ENCODE measurements at regions not wholly inside any gene's neighbourhood (a gene's known extent, or its start where the extent isn't known, plus 50 kb on each side); places are given as distances from the start of the nearest gene placed in this dataset.
A peak's percentile ranks its signal among the peaks of the same experiment; 100 is the strongest.

GRCh38 chr1:5515501-5515900 is 476.7 kb downstream of the NPHP4 start:
- Histone ChIP-seq H3K27ac (ENCODE audit: low read depth, low read length) (no peak overlapping the region), H3K27me3 (ENCODE audit: insufficient read depth, low read length) (no peaks in the 10 kb centered on the region), H3K79me2 (ENCODE audit: insufficient read depth, low read length) (no peaks in the 10 kb centered on the region), H4K20me1 (ENCODE audit: insufficient read depth, low read length) (no peaks in the 10 kb centered on the region), H3K4me2 (ENCODE audit: insufficient read depth, low read length) (no peak overlapping the region), H3K4me1 (ENCODE audit: insufficient read depth, low read length) (no peaks in the 10 kb centered on the region), H3K4me3 (ENCODE audit: insufficient read depth, low read length) (no peak overlapping the region), H3K36me3 (ENCODE audit: insufficient read depth, low read length) (no peaks in the 10 kb centered on the region), H3K9me3 (ENCODE audit: low read depth, low read length) (no peaks in the 10 kb centered on the region), H2AFZ (ENCODE audit: low read length) (no peak overlapping the region)
- TF ChIP-seq CTCF (IDR thresholded peaks at IDR 0.05; ENCODE audit: extremely low read depth, low read depth, low read length), result no peak
- DNase-seq (ENCODE audit: insufficient read length, low spot score, missing footprints), result no peak

GRCh38 chr1:5514527-5515183 is 477.6 kb downstream of the NPHP4 start:
- Histone ChIP-seq H3K9me3 (ENCODE audit: low read depth, low read length) (no peaks in the 10 kb centered on the region), H3K79me2 (ENCODE audit: insufficient read depth, low read length) (no peaks in the 10 kb centered on the region), H3K36me3 (ENCODE audit: insufficient read depth, low read length) (no peaks in the 10 kb centered on the region), H3K4me2 (ENCODE audit: insufficient read depth, low read length) (no peak overlapping the region), H2AFZ (ENCODE audit: low read length) (no peak overlapping the region), H3K4me1 (ENCODE audit: insufficient read depth, low read length) (no peaks in the 10 kb centered on the region), H3K27ac (ENCODE audit: low read depth, low read length) (no peak overlapping the region), H3K27me3 (ENCODE audit: insufficient read depth, low read length) (no peaks in the 10 kb centered on the region), H3K4me3 (ENCODE audit: insufficient read depth, low read length) (no peak overlapping the region), H4K20me1 (ENCODE audit: insufficient read depth, low read length) (peaks cover 2% of the 10 kb centered on the region)
- peak; percentile 93 for TF ChIP-seq CTCF (IDR thresholded peaks at IDR 0.05; ENCODE audit: extremely low read depth, low read depth, low read length)
- peak; percentile 94 for DNase-seq (ENCODE audit: insufficient read length, low spot score, missing footprints)

- Histone ChIP-seq H3K4me1 (ENCODE audit: insufficient read depth, low read length) (no peaks in the 10 kb centered on the region), H3K36me3 (ENCODE audit: insufficient read depth, low read length) (no peaks in the 10 kb centered on the region), H3K4me3 (ENCODE audit: insufficient read depth, low read length) (no peak overlapping the region), H4K20me1 (ENCODE audit: insufficient read depth, low read length) (peaks cover 2% of the 10 kb centered on the region), H3K4me2 (ENCODE audit: insufficient read depth, low read length) (no peak overlapping the region), H3K27me3 (ENCODE audit: insufficient read depth, low read length) (no peaks in the 10 kb centered on the region), H2AFZ (ENCODE audit: low read length) (no peak overlapping the region), H3K79me2 (ENCODE audit: insufficient read depth, low read length) (no peaks in the 10 kb centered on the region), H3K27ac (ENCODE audit: low read depth, low read length) (no peak overlapping the region), H3K9me3 (ENCODE audit: low read depth, low read length) (no peaks in the 10 kb centered on the region)
- no peak for DNase-seq (ENCODE audit: insufficient read length, low spot score, missing footprints)
- TF ChIP-seq CTCF (IDR thresholded peaks at IDR 0.05; ENCODE audit: extremely low read depth, low read depth, low read length), result no peak
Observed at GRCh38 chr1:5513846-5514526, 478.2 kb downstream of the NPHP4 start.

- H3K36me3 ChIP-seq (ENCODE audit: insufficient read depth, low read length), result no peaks in the 10 kb centered on the region
- H3K4me3 ChIP-seq (ENCODE audit: insufficient read depth, low read length), result no peak overlapping the region
- no peak overlapping the region for H3K4me2 ChIP-seq (ENCODE audit: insufficient read depth, low read length)
- DNase-seq (ENCODE audit: insufficient read length, low spot score, missing footprints), result no peak
- no peaks in the 10 kb centered on the region for H3K27me3 ChIP-seq (ENCODE audit: insufficient read depth, low read length)
- no peaks in the 10 kb centered on the region for H3K9me3 ChIP-seq (ENCODE audit: low read depth, low read length)
- no peaks in the 10 kb centered on the region for H3K79me2 ChIP-seq (ENCODE audit: insufficient read depth, low read length)
- H2AFZ ChIP-seq (ENCODE audit: low read length), result no peak overlapping the region
- no peak for TF ChIP-seq CTCF (IDR thresholded peaks at IDR 0.05; ENCODE audit: extremely low read depth, low read depth, low read length)
- no peak overlapping the region for H3K27ac ChIP-seq (ENCODE audit: low read depth, low read length)
- peaks cover 2% of the 10 kb centered on the region for H4K20me1 ChIP-seq (ENCODE audit: insufficient read depth, low read length)
- H3K4me1 ChIP-seq (ENCODE audit: insufficient read depth, low read length), result no peaks in the 10 kb centered on the region
Observed at GRCh38 chr1:5513179-5513578, 479.0 kb downstream of the NPHP4 start.
